Renal pelvis (tissue), 1 donor: ENCODE measurements at regions not wholly inside any gene's neighbourhood (a gene's known extent, or its start where the extent isn't known, plus 50 kb on each side); places are given as distances from the start of the nearest gene placed in this dataset.
"Not testable (repeated sequence)": the region's sequence is repeated elsewhere in the genome, so short reads cannot be mapped to it uniquely, and the experiment has no call there.

Experiments used
- DNase-seq: peaks from one replicate; pipeline ENCODE4 v3.0.0-alpha.2; 2013

- DNase-seq: no peak
Measured at GRCh38 chr11:79503028-79503427, 62.2 kb upstream of the TENM4 start.

GRCh38 chr11:79501707-79502106 is 60.9 kb upstream of the TENM4 start:
- no peak for DNase-seq

- not testable (repeated sequence) for DNase-seq
Measured at GRCh38 chr11:79499929-79500328, 59.1 kb upstream of the TENM4 start.

- DNase-seq: no peak
Measured at GRCh38 chr11:79498667-79499066, 57.8 kb upstream of the TENM4 start.

- DNase-seq: peak; percentile 69
Measured at GRCh38 chr11:79493555-79494171, 52.8 kb upstream of the TENM4 start.

- no peak for DNase-seq
Measured at GRCh38 chr11:79492008-79492407, 51.2 kb upstream of the TENM4 start.
